ENCODE measurements at regions not wholly inside any gene's neighbourhood (a gene's known extent, or its start where the extent isn't known, plus 50 kb on each side); places are given as distances from the start of the nearest gene placed in this dataset.

DNA sequence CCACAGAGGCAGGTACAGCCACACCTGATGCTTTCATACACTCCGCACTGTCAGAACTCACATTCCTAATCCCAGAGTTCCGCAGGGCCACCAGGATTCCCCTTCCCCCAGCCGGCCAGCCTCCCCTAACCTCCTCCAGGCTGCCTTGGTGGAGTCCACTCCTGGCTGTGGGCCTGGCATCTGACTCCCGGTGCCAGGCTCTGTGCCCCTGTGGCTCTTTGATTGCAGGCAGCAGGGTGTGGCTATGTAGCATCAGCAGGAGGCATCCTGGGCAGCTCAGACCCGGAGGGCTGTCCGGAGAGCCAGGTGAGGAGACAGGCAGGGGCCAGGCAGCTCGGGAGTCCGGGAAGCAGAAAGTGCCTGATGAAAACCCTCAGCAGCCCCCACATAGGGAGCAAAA, 1432.9 kb downstream of the BRD1 start:
- H3K4me3 ChIP-seq (ENCODE audit: low read depth in 2 of 2, low read length in 2 of 2) = no peak overlapping the region
- DNase-seq (ENCODE audit: low read depth, low spot score) = no peak
- no peaks in the 10 kb centered on the region for H3K4me1 ChIP-seq (ENCODE audit: control insufficient read depth, insufficient read depth, low read length)
- no peak for ATAC-seq
- TF ChIP-seq TCF7L2 (IDR thresholded peaks at IDR 0.05; ENCODE audit: low read depth, low read length) = no peak
- TF ChIP-seq POLR2AphosphoS5 (IDR thresholded peaks at IDR 0.05; ENCODE audit: low read depth, low read length) = no peak
- no peak for TF ChIP-seq CTCF (IDR thresholded peaks at IDR 0.05)
- TF ChIP-seq SIN3A (IDR thresholded peaks at IDR 0.05; ENCODE audit: borderline replicate concordance, insufficient read depth, low read depth, low read length) = no peak
- TF ChIP-seq REST (IDR thresholded peaks at IDR 0.05; ENCODE audit: insufficient read depth in 1 of 2, low read depth in 2 of 2, low read length in 1 of 2) = no peak
- in situ Hi-C loops (cut with HindIII; ENCODE audit: low pct_unique_long_range_greater_than_20kb, low sequenced_read_pairs) (no loop called here), intact Hi-C loops (cut with micrococcal nuclease; ENCODE audit: unreplicated experiment) (no loop called here)
- H3K36me3 ChIP-seq (ENCODE audit: control insufficient read depth, insufficient read depth, low read length) = no peaks in the 10 kb centered on the region
- no peaks in the 10 kb centered on the region for H3K9me3 ChIP-seq (ENCODE audit: control insufficient read depth, insufficient read depth, low read depth, low read length)
- BruUV-seq (replicated peaks) = no TSS peak
- H3K27me3 ChIP-seq (ENCODE audit: control insufficient read depth, insufficient read depth, low read length) = no peaks in the 10 kb centered on the region
- H3K27ac ChIP-seq (ENCODE audit: low read length) = no peak overlapping the region
- CTCF ChIA-PET = no interaction called here
- POLR2A ChIA-PET = no interaction called here

DNA sequence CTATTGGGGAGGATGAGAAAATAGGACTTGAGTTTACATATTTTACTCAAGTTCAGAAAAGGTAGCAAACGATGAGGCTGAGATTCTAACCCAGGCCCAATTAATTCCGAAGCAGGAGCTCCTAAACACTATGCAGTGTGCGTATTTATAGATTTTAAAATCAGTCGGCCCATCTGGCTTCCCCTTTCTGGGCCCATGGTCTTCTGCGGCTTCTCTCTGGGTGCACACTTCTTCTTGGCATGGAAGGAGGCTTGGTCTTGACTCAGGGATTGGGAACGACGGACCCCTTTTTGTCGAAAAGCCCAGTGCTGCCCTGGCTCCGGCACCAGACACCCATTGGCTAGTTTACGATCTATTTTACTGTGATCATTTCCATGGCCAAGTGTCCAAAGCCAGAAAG, 1433.8 kb downstream of the BRD1 start:
- Histone ChIP-seq H3K27ac (ENCODE audit: low read length) (no peak overlapping the region), H3K4me3 (ENCODE audit: low read depth in 2 of 2, low read length in 2 of 2) (no peak overlapping the region), H3K27me3 (ENCODE audit: control insufficient read depth, insufficient read depth, low read length) (no peaks in the 10 kb centered on the region), H3K4me1 (ENCODE audit: control insufficient read depth, insufficient read depth, low read length) (no peaks in the 10 kb centered on the region), H3K9me3 (ENCODE audit: control insufficient read depth, insufficient read depth, low read depth, low read length) (no peaks in the 10 kb centered on the region), H3K36me3 (ENCODE audit: control insufficient read depth, insufficient read depth, low read length) (no peaks in the 10 kb centered on the region)
- ATAC-seq = no peak
- ChIA-PET CTCF (no interaction called here), POLR2A (no interaction called here)
- intact Hi-C loops (cut with micrococcal nuclease; ENCODE audit: unreplicated experiment) = no loop called here
- in situ Hi-C loops (cut with HindIII; ENCODE audit: low pct_unique_long_range_greater_than_20kb, low sequenced_read_pairs) = no loop called here
- no peak for DNase-seq (ENCODE audit: low read depth, low spot score)
- no TSS peak for BruUV-seq (replicated peaks)
- TF ChIP-seq SIN3A (IDR thresholded peaks at IDR 0.05; ENCODE audit: borderline replicate concordance, insufficient read depth, low read depth, low read length) (no peak), REST (IDR thresholded peaks at IDR 0.05; ENCODE audit: insufficient read depth in 1 of 2, low read depth in 2 of 2, low read length in 1 of 2) (no peak), CTCF (IDR thresholded peaks at IDR 0.05) (no peak), POLR2AphosphoS5 (IDR thresholded peaks at IDR 0.05; ENCODE audit: low read depth, low read length) (no peak), TCF7L2 (IDR thresholded peaks at IDR 0.05; ENCODE audit: low read depth, low read length) (no peak)

All from Panc1 (cell line).